HL-60/S4 (cell line): ENCODE measurements at regions not wholly inside any gene's neighbourhood (a gene's known extent, or its start where the extent isn't known, plus 50 kb on each side); places are given as distances from the start of the nearest gene placed in this dataset.

Experiments
- in situ Hi-C: fragments of 300-500 bp; cut with MboI; formaldehyde crosslinking; loops from 2 replicates; pipeline ENCODE4 v1.14.3; 2022; ENCODE audit warnings: low sequenced_read_pairs

- in situ Hi-C loops = no loop called here
Observed at GRCh38 chr2:60400462-60401246, 152.8 kb downstream of the BCL11A start.

- in situ Hi-C loops = no loop called here
Observed at GRCh38 chr2:60394463-60394862, 159.0 kb downstream of the BCL11A start.

GRCh38 chr2:60391649-60392375, 161.6 kb downstream of the BCL11A start:
- in situ Hi-C loops = no loop called here

- in situ Hi-C loops = no loop called here
Observed at GRCh38 chr2:60391230-60391629, 162.2 kb downstream of the BCL11A start.

GRCh38 chr2:60386436-60386835, 167.0 kb downstream of the BCL11A start:
- in situ Hi-C loops = no loop called here

GRCh38 chr2:60385648-60386047, 167.8 kb downstream of the BCL11A start:
- in situ Hi-C loops = no loop called here

- in situ Hi-C loops = no loop called here
Observed at GRCh38 chr2:60383401-60384143, 169.9 kb downstream of the BCL11A start.

GRCh38 chr2:60380411-60380810, 173.0 kb downstream of the BCL11A start:
- in situ Hi-C loops = no loop called here

- in situ Hi-C loops = no loop called here
Observed at GRCh38 chr2:60379684-60380083, 173.8 kb downstream of the BCL11A start.

- in situ Hi-C loops = no loop called here
Observed at GRCh38 chr2:60379216-60379615, 174.2 kb downstream of the BCL11A start.

GRCh38 chr2:60377825-60378224, 175.6 kb downstream of the BCL11A start:
- in situ Hi-C loops = no loop called here

GRCh38 chr2:60376252-60376651, 177.2 kb downstream of the BCL11A start:
- in situ Hi-C loops = no loop called here

- in situ Hi-C loops = no loop called here
Observed at GRCh38 chr2:60371681-60372080, 181.8 kb downstream of the BCL11A start.

GRCh38 chr2:60371219-60371618, 182.2 kb downstream of the BCL11A start:
- in situ Hi-C loops = no loop called here

GRCh38 chr2:60370814-60371213, 182.6 kb downstream of the BCL11A start:
- in situ Hi-C loops = no loop called here

GRCh38 chr2:60368456-60368855, 185.0 kb downstream of the BCL11A start:
- in situ Hi-C loops = no loop called here

GRCh38 chr2:60366135-60366712, 187.2 kb downstream of the BCL11A start:
- in situ Hi-C loops = no loop called here

GRCh38 chr2:60365556-60365955, 187.9 kb downstream of the BCL11A start:
- in situ Hi-C loops = no loop called here

GRCh38 chr2:60364491-60364890, 189.0 kb downstream of the BCL11A start:
- in situ Hi-C loops = no loop called here

GRCh38 chr2:60361498-60361897, 192.0 kb downstream of the BCL11A start:
- in situ Hi-C loops = no loop called here

GRCh38 chr2:60359569-60359968, 193.9 kb downstream of the BCL11A start:
- in situ Hi-C loops = no loop called here
